Dermis microvascular lymphatic vessel endothelial cell (primary cell): ENCODE measurements at regions not wholly inside any gene's neighbourhood (a gene's known extent, or its start where the extent isn't known, plus 50 kb on each side); places are given as distances from the start of the nearest gene placed in this dataset.

Experiments used
- DNase-seq, 2 donors: peaks; one replicate each; pipeline versions ENCODE4 v3.0.0 to v3.0.0-alpha.2; 2010; ENCODE audit warnings: low read depth in 2 of 2

DNA sequence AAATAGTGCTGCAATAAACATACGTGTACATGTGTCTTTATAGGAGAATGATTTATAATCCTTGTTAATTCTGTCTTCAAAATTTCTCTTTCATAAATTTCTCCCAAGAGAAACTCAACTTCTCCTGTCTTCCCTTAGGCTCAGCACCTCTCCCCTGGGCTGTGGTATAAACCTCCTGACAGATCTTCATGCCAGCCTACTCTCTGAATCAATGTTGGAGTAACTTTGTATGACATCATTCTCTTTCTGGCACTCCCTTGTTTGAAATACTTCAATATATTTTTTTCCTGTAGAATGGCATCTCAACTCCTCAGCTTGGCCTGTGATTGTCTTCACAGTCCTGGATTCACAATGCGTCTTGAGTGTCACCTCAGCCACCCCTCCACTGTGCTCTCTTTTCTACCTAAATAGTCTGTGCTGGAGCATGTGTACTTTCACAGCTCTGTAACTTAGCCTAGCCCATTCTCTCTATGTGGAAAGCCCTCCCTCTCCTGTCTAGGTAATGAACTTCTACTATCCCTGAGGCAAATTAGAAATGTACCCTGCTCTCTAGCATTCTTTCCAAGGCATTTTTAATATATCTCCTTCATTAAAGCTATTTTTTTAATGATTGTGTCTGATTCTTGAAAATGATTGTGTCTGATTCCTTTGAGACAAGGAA is 649.9 kb upstream of the FANCL start:
- DNase-seq = no peak

DNA sequence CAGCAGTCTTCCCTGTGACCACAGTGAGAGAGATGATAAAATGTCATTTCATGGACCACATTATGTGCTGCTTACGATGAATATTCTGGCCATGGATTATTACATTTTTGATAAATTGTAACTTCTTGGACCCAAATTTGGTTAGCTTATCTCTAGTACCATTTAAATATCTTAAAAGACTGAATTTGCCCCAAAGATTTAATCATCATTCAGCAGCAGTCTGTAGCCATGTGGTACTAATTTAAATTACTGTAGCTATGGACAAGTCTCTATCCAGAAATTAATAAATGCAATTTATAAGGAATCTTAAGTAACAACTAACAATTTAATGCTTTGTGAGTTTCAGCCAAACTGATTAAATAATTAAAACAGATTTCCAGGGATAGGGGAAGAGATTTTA is 644.9 kb upstream of the FANCL start:
- DNase-seq = no peak

GRCh38 chr2:58879834-58880233 is 638.7 kb upstream of the FANCL start:
- no peak for DNase-seq

DNA sequence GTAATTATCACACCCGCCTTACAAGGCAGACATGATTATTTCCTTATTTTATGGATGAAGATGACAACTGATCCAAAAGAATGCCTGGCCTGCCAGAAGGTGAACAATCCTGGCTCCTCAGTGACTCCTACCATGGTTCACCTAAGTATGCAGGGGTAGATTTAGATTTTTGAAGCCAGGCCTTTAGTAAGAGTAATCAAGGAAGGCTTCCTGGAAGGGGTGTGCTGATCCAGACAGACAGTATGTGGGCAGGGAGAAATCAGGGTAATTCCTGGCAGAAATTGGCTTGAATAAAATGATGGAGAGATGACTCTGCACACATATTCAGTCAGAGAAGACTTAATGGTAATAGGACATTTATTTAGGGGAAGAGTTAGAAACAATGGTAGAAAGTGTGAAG is 637.7 kb upstream of the FANCL start:
- DNase-seq = no peak

DNA sequence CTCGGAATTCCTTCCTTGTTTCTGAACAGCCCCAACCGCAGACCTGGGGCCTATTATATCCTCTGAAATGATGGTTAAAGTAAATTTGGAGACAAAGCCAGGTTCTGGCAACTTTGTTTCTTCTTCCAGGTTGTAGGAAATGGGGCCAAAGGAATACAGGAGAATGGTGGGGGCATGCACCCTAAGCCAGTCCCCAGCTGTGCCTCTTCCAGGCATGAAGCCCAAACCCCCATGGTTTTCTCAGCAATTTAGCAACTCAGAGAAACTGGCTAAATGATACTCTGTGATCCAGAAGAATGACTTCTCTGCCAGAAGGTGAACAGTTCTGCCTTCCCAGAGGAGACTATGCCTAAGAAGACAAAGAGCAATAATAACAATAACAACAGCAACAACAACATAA is 635.0 kb upstream of the FANCL start:
- no peak for DNase-seq

DNA sequence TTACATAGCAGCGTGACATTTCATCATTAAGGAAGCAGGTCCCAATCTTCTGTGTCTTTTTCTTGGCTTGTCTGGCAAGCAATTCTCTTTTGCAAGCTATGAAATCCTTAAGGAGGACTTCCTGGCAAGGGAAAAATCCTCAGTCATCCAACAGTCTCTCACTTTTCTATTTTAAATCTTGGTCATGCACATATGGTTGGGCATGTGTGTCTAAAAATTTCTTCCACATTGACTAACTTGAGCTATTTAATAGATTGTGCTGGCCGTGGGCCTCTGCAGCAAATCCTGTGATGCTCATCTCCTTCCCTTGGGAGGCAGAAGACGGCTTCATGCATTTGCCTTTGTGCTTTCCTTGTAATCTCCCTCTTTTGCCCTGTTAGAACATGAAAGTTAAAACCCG is 634.3 kb upstream of the FANCL start:
- DNase-seq = no peak

GRCh38 chr2:58871469-58872142 is 630.5 kb upstream of the FANCL start:
- DNase-seq = no peak

- DNase-seq = no peak
These were observed 629.6 kb upstream of the FANCL start for GRCh38 chr2:58870704-58871103.

DNA sequence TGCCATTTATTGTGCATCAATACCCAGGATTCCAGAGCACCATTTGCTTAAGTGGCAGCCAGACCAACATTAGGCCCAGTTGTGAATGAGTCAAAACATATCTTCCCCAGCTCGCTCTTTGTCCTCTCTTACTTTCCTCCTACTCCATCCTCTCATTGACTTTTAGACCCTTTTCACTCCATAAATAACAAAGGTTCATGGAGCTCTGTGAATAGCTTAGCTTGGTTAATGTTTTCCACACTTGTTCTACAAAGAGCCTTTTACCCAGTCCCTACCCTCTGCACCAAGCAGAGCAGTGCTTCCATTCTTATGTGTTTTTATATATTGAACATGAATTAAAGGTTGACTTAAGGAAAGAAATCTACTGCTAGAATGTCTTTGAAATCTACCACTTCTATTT is 625.8 kb upstream of the FANCL start:
- DNase-seq = no peak

GRCh38 chr2:58866527-58866926 is 625.4 kb upstream of the FANCL start:
- no peak for DNase-seq

DNA sequence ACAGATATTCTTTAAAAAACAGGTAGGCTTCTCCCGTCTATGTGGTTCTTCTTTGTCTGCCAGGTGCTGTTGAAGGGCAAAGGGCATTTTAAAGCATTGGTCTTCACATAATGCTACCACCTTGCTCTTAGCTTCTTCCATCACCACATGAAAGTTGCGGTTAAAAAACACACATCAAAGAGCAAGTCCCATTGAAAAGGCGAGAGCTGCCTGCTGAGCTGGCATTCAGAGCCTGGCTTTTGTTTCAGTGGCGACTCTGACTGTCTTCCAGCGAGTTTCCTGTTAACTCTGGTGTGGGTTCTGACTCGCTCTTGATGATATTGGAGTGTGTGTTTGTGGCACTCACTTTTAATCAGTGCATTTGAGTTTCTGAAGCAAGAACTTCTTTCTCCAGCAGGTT is 624.9 kb upstream of the FANCL start:
- no peak for DNase-seq

- DNase-seq = no peak
These were observed 624.3 kb upstream of the FANCL start for GRCh38 chr2:58865436-58865835.

DNA sequence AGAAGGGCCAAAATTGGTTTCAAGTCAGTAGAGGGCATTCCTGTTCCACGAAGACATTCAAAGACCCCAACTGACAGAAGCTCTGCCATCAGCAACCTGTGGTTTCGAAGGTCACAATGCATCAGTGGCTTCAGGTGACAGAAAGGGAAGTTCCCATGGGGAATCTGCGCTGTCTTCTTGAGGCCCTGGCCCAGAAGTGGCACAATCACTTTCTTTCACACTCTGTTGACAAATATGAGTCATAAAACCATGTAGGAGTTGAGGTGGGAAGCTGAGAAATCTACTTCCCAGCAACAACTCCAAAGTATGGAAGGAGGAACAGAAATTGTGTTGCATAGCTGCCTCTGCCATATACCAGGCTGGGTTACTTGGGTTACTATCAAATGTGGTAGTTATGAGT is 621.1 kb upstream of the FANCL start:
- no peak for DNase-seq

DNA sequence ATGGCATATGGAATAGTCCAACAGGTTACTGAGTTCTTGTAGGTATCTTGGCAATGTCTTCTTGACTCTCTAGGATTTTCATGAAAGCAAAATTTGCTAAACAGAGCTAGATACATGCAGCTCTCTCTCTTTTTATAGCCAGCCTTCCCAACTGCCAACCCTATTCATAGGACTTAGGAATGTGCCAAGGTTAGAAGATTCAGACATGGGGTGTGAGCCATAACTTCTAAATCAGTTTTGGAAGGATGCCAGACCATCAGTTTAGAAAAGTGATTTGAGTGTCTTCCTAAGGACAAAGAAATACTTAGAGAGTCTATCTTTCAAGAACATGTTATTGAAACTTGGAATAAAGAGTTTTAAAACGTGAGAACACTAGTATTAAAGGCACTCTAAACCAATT is 619.5 kb upstream of the FANCL start:
- no peak for DNase-seq

- DNase-seq = no peak
These were observed 615.0 kb upstream of the FANCL start for GRCh38 chr2:58856100-58856499.

DNA sequence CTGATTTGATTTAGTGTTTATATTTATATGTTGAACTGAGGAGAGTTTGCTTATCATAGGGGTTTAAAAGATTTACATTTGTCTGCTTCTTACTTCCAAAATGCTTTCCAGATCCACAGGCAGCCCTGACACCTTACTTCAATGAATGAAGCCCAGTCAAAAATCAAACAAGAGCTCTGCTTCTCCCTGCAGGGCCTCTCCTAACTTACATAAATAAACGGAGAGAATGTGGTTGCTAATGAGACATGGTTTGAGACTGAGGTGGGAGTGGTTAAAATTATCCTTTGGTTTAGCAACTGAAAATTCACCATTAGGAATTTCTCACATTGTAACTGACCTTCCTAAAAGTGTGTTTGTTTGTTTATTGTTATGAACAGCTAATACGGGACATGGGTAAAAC is 612.3 kb upstream of the FANCL start:
- no peak for DNase-seq

GRCh38 chr2:58852905-58853304 is 611.8 kb upstream of the FANCL start:
- DNase-seq = no peak

DNA sequence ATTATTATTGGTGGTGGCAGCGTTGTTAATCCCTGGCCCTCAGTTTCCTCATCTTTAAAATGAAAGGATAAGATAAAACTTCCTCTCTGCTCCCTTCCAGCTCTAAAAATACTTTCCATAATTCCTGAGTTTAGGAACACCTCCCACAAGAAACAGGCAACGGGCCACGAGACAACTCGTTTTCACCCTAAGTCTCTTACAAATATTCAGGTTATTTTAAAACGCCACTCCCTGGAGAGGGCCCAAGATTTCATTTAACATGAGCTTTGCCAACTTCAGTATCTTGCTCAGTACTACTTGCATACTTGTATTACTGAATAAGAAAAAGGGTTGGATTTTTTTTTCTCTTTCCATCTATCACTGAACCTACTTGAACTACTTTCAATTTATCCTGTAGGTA is 611.1 kb upstream of the FANCL start:
- DNase-seq = no peak

DNA sequence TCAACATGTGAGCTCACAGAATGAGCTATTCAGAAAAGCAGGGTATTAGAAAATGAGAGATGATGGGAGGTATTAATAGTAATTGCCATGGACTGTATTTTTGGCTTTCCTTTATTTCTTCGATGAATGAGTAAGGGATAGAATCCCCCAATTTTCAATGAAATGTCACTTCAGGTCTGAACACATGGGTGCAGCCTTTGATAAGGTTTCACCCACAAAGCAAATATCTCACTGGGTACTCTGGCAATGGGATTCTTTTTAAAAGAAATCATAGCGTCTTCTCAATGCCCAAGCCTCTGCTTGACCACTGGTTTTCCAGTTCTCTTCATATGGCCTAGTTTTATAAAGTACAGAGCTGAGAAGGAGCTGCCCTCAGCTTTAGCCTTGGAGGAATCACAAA is 610.5 kb upstream of the FANCL start:
- DNase-seq = no peak

DNA sequence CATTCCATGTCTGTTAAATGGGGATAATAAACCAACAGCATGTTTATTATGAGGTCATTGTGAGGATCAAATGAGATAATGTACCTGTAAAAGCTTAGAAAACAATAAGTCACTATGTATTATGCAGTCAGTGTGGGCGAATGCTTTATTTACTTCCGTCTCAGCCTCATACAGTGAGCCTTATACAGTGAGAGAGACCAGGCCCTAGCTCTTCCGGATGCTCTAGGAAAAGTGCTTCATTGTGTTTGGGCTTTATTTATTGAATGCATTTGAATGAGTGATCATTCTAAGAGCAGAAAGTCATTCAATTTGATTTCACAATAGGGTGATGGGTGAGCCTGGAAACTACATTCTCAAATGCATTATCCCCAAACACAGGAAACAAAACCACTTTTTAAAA is 603.9 kb upstream of the FANCL start:
- no peak for DNase-seq

DNA sequence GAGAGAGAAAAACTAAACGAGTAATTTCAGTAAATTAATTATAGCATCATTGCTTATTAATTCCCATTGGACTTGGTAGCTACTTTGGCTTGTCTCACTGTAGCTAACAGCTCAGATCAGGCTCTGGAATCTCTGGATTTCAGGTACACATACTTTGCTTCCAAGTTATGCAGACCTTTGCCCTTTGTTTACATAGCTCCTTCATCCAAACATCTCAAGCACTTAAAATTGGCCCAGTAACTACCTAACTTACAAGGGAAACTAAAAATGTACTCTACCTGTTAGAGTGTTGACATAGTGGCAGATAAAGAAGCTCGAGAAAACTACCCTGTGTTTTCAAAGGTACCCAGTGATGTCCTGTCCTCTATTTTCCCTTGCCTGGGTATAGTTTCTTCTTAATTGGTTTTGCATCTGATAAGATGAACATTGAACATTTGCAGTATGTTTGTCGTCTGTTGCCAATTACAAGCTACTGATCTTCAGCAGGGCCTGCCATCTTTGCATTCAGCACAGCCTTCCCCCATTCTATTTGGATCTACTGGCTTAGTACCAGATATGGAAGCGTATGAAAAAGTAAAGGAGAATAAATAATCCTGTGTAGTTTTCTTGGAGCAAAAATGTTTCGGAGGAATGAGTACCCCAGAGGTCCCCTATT is 601.5 kb upstream of the FANCL start:
- no peak for DNase-seq

DNA sequence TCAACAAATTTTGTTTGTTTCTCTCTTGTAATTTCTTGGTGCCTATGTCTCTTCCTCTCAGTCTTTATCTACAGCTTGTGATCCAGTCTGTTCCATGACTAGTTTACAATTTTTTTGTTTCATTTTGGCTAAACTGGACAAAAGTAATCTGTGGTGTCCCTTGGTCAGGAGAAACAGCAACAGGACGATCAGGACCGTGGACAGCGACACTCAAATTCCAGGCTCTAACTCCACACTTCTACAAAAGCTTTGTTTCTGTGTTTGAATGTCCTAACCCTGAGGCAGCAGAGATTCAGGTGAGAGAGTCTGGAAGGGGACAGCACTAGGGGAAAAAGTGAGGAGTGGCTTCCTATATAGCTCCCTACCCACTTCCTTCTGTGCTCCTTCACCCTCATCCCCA is 593.3 kb upstream of the FANCL start:
- DNase-seq = peak; percentile 3 to 32

GRCh38 chr2:58826795-58827194 is 585.7 kb upstream of the FANCL start:
- no peak for DNase-seq
